CD4-positive, alpha-beta T cell treated with Interleukin-6 at 100 ng/mL for 8 hours (primary cell): ENCODE measurements at regions not wholly inside any gene's neighbourhood (a gene's known extent, or its start where the extent isn't known, plus 50 kb on each side); places are given as distances from the start of the nearest gene placed in this dataset.
"Not testable (repeated sequence)": the region's sequence is repeated elsewhere in the genome, so short reads cannot be mapped to it uniquely, and the experiment has no call there.

Experiments
- DNase-seq: peaks from one replicate; pipeline ENCODE4 v3.0.0-alpha.2; 2020; ENCODE audit warnings: mixed read lengths, low spot score

GRCh38 chr5:152107220-152107619, 182.6 kb upstream of the GLRA1 start:
- no peak for DNase-seq

- no peak for DNase-seq
Measured at GRCh38 chr5:152106571-152106970, 181.9 kb upstream of the GLRA1 start.

GRCh38 chr5:152105085-152105484, 180.4 kb upstream of the GLRA1 start:
- no peak for DNase-seq

GRCh38 chr5:152104211-152104610, 179.6 kb upstream of the GLRA1 start:
- DNase-seq: no peak

GRCh38 chr5:152102908-152103307, 178.3 kb upstream of the GLRA1 start:
- not testable (repeated sequence) for DNase-seq

- no peak for DNase-seq
Measured at GRCh38 chr5:152102057-152102456, 177.4 kb upstream of the GLRA1 start.

- DNase-seq: no peak
Measured at GRCh38 chr5:152100462-152100861, 175.8 kb upstream of the GLRA1 start.

GRCh38 chr5:152097128-152097527, 172.5 kb upstream of the GLRA1 start:
- DNase-seq: no peak

- no peak for DNase-seq
Measured at GRCh38 chr5:152094716-152095115, 170.1 kb upstream of the GLRA1 start.

- DNase-seq: no peak
Measured at GRCh38 chr5:152094060-152094459, 169.4 kb upstream of the GLRA1 start.

GRCh38 chr5:152092580-152092979, 167.9 kb upstream of the GLRA1 start:
- no peak for DNase-seq

GRCh38 chr5:152089644-152090043, 165.0 kb upstream of the GLRA1 start:
- DNase-seq: no peak

GRCh38 chr5:152086668-152087067, 162.0 kb upstream of the GLRA1 start:
- no peak for DNase-seq

- no peak for DNase-seq
Measured at GRCh38 chr5:152084476-152084875, 159.8 kb upstream of the GLRA1 start.

- DNase-seq: no peak
Measured at GRCh38 chr5:152083231-152083630, 158.6 kb upstream of the GLRA1 start.

- no peak for DNase-seq
Measured at GRCh38 chr5:152072091-152072490, 147.4 kb upstream of the GLRA1 start.

GRCh38 chr5:152070591-152070990, 145.9 kb upstream of the GLRA1 start:
- no peak for DNase-seq

- DNase-seq: no peak
Measured at GRCh38 chr5:152066784-152067183, 142.1 kb upstream of the GLRA1 start.

GRCh38 chr5:152063004-152063403, 138.4 kb upstream of the GLRA1 start:
- no peak for DNase-seq

- DNase-seq: no peak
Measured at GRCh38 chr5:152061095-152061494, 136.4 kb upstream of the GLRA1 start.

GRCh38 chr5:152058267-152058666, 133.6 kb upstream of the GLRA1 start:
- DNase-seq: no peak

- no peak for DNase-seq
Measured at GRCh38 chr5:152056931-152057330, 132.3 kb upstream of the GLRA1 start.

GRCh38 chr5:152052470-152052869, 127.8 kb upstream of the GLRA1 start:
- DNase-seq: no peak

- no peak for DNase-seq
Measured at GRCh38 chr5:152051499-152052454, 127.1 kb upstream of the GLRA1 start.
